Ascending aorta (tissue), 2 donors: ENCODE measurements at regions not wholly inside any gene's neighbourhood (a gene's known extent, or its start where the extent isn't known, plus 50 kb on each side); places are given as distances from the start of the nearest gene placed in this dataset.

Source experiments
- DNase-seq, 2 donors: peaks; one replicate each; pipeline ENCODE4 v3.0.0-alpha.2; 2019; ENCODE audit warnings: low spot score in 2 of 2
- H3K27ac ChIP-seq, 2 donors: fragments of 200-600 bp; sonication (generic); one replicate each; pipeline ENCODE4 v1.5.1; 2016 to 2017; ENCODE audit warnings: mild to moderate bottlenecking in 1 of 2
- H3K27me3 ChIP-seq: fragments of 200-600 bp; sonication (generic); one replicate; pipeline ENCODE4 v1.5.1; 2017
- H3K36me3 ChIP-seq, 2 donors: fragments of 200-600 bp; sonication (generic); one replicate each; pipeline ENCODE4 v1.5.1; 2016
- H3K4me1 ChIP-seq, 2 donors: fragments of 200-600 bp; sonication (generic); one replicate each; pipeline ENCODE4 v1.5.1; 2016 to 2017; ENCODE audit warnings: mild to moderate bottlenecking in 1 of 2
- H3K4me3 ChIP-seq, 2 donors: fragments of 200-600 bp; sonication (generic); one replicate each; pipeline ENCODE4 v1.5.1; 2016 to 2017; ENCODE audit warnings: mild to moderate bottlenecking in 1 of 2
- H3K9me3 ChIP-seq, 2 donors: fragments of 200-600 bp; sonication (generic); one replicate each; pipeline ENCODE4 v1.5.1; 2016
- CTCF ChIP-seq, 3 experiments: fragments of 200-600 bp in 2 of 3; fragments of 450-650 bp in 1 of 3; sonication (generic) in 2 of 3; IDR thresholded peaks; one replicate each; pipeline ENCODE4 v1.5.1; 2016 to 2019; ENCODE audit warnings: antibody characterized with exemption in 3 of 3, mild to moderate bottlenecking in 1 of 3, moderate library complexity in 1 of 3
- intact Hi-C: fragments of 100-400 bp; cut with DNase I; formaldehyde crosslinking; loops from one replicate; pipeline ENCODE4 v1.15.1; 2023

GRCh38 chr6:22102671-22103070, 194.2 kb downstream of the PRL start:
- no peak for DNase-seq
- intact Hi-C loops = no loop called here

GRCh38 chr6:22106451-22106850, 190.4 kb downstream of the PRL start:
- no peak for TF ChIP-seq CTCF (IDR thresholded peaks at IDR 0.05)
- Histone ChIP-seq H3K4me1 (no peaks in the 10 kb centered on the region), H3K27ac (no peak overlapping the region), H3K9me3 (no peaks in the 10 kb centered on the region), H3K27me3 (no peaks in the 10 kb centered on the region), H3K4me3 (no peak overlapping the region), H3K36me3 (peaks cover 0 to 4% of the 10 kb centered on the region in 2 donors)
- DNase-seq = no peak
- intact Hi-C loops = no loop called here

More at GRCh38 chr6:22102671-22103070, 194.2 kb downstream of the PRL start:
- Histone ChIP-seq H3K4me1 (no peaks in the 10 kb centered on the region), H3K4me3 (no peak overlapping the region), H3K27ac (no peak overlapping the region), H3K27me3 (no peaks in the 10 kb centered on the region), H3K36me3 (no peaks in the 10 kb centered on the region), H3K9me3 (no peaks in the 10 kb centered on the region)
- TF ChIP-seq CTCF (IDR thresholded peaks at IDR 0.05) = no peak

GRCh38 chr6:22106961-22107360, 189.9 kb downstream of the PRL start:
- no peaks in the 10 kb centered on the region for H3K4me1 ChIP-seq
- no peak for TF ChIP-seq CTCF (IDR thresholded peaks at IDR 0.05)
- H3K9me3 ChIP-seq = no peaks in the 10 kb centered on the region
- H3K27ac ChIP-seq = no peak overlapping the region
- no peak overlapping the region for H3K4me3 ChIP-seq
- no peak for DNase-seq
- H3K27me3 ChIP-seq = no peaks in the 10 kb centered on the region
- peaks cover 0 to 4% of the 10 kb centered on the region in 2 donors for H3K36me3 ChIP-seq
- intact Hi-C loops = no loop called here

- no peaks in the 10 kb centered on the region for H3K9me3 ChIP-seq
- no peak overlapping the region for H3K27ac ChIP-seq
- intact Hi-C loops = no loop called here
- peaks cover 0 to 4% of the 10 kb centered on the region in 2 donors for H3K36me3 ChIP-seq
- no peak overlapping the region for H3K4me3 ChIP-seq
- TF ChIP-seq CTCF (IDR thresholded peaks at IDR 0.05) = no peak
- no peaks in the 10 kb centered on the region for H3K4me1 ChIP-seq
- DNase-seq = no peak
- H3K27me3 ChIP-seq = no peaks in the 10 kb centered on the region
These were observed 188.6 kb downstream of the PRL start for GRCh38 chr6:22108199-22108598.

- H3K36me3 ChIP-seq = peaks cover 0 to 4% of the 10 kb centered on the region in 2 donors
- no peaks in the 10 kb centered on the region for H3K9me3 ChIP-seq
- H3K4me3 ChIP-seq = no peak overlapping the region
- no peaks in the 10 kb centered on the region for H3K4me1 ChIP-seq
- TF ChIP-seq CTCF (IDR thresholded peaks at IDR 0.05) = no peak
- intact Hi-C loops = no loop called here
- no peaks in the 10 kb centered on the region for H3K27me3 ChIP-seq
- H3K27ac ChIP-seq = no peak overlapping the region
- no peak for DNase-seq
These were observed 186.8 kb downstream of the PRL start for GRCh38 chr6:22110061-22110460.

- H3K27ac ChIP-seq = no peak overlapping the region
- no peaks in the 10 kb centered on the region for H3K4me1 ChIP-seq
- DNase-seq = no peak
- H3K9me3 ChIP-seq = no peaks in the 10 kb centered on the region
- intact Hi-C loops = no loop called here
- H3K36me3 ChIP-seq = peaks cover 0 to 4% of the 10 kb centered on the region in 2 donors
- no peak overlapping the region for H3K4me3 ChIP-seq
- TF ChIP-seq CTCF (IDR thresholded peaks at IDR 0.05) = no peak
- H3K27me3 ChIP-seq = no peaks in the 10 kb centered on the region
These were observed 184.4 kb downstream of the PRL start for GRCh38 chr6:22112461-22112860.
